Heart left ventricle (tissue), 13 donors: ENCODE measurements at regions not wholly inside any gene's neighbourhood (a gene's known extent, or its start where the extent isn't known, plus 50 kb on each side); places are given as distances from the start of the nearest gene placed in this dataset.

Experiments used
- POLR2A ChIP-seq, 2 donors: fragments of 450-650 bp; IDR thresholded peaks; one replicate each; pipeline ENCODE4 v1.6.1; 2017; ENCODE audit warnings: antibody characterized with exemption in 2 of 2, mild to moderate bottlenecking in 2 of 2, moderate library complexity in 2 of 2
- TF ChIP-seq, protein P1 (sequence below), 12 donors: fragments of 200-600 bp; sonication (generic) in 4 of 12; IDR thresholded peaks; one replicate each; pipeline versions ENCODE4 v1.5.0 to v1.8.0; 2018 to 2022; ENCODE audit warnings: antibody characterized with exemption in 12 of 12, mild to moderate bottlenecking in 5 of 12
- donor health status: ischemic (EF 13 %, LVEDD 7.1; RV severe dilation, severe dysfunction).
- donor health status: DM: no; HTN: yes; CAD: no.
- donor health status: DM: no; HTN: no; CAD: no.
- donor health status: ischemic (EF 25% LVEDD 6.9; RV normal size, moderate dysfunction).
- donor health status: ischemic (EF 25% LVEDD 5.7; RV mildly dilated, moderate dysfunction).
- donor health status: ischemic (EF 35%, LVEDD 5.7; RV mildly dilated, moderate dysfunction).
- donor health status: nonischemic (EF 11% LVEDD 7.7; RV severe dilation, severe dysfunction).
- donor health status: DM: yes; HTN: yes; CAD: no.
- donor health status: PGD.
- donor health status: ischemic (EF 29% LVEDD 5.4; RV normal size, mild dysfunction).
- donor health status: nonischemic (EF 23%, LVEDD 6.1; RV moderate dilation, normal function).

GRCh38 chr3:191133359-191133758 lies 65.7 kb upstream of the OSTN start:
- TF ChIP-seq, protein P1, sequence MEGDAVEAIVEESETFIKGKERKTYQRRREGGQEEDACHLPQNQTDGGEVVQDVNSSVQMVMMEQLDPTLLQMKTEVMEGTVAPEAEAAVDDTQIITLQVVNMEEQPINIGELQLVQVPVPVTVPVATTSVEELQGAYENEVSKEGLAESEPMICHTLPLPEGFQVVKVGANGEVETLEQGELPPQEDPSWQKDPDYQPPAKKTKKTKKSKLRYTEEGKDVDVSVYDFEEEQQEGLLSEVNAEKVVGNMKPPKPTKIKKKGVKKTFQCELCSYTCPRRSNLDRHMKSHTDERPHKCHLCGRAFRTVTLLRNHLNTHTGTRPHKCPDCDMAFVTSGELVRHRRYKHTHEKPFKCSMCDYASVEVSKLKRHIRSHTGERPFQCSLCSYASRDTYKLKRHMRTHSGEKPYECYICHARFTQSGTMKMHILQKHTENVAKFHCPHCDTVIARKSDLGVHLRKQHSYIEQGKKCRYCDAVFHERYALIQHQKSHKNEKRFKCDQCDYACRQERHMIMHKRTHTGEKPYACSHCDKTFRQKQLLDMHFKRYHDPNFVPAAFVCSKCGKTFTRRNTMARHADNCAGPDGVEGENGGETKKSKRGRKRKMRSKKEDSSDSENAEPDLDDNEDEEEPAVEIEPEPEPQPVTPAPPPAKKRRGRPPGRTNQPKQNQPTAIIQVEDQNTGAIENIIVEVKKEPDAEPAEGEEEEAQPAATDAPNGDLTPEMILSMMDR (IDR thresholded peaks at IDR 0.05) = no peak
- TF ChIP-seq POLR2A (IDR thresholded peaks at IDR 0.05) = no peak
